Esophagus squamous epithelium (tissue), 4 donors: ENCODE measurements at regions not wholly inside any gene's neighbourhood (a gene's known extent, or its start where the extent isn't known, plus 50 kb on each side); places are given as distances from the start of the nearest gene placed in this dataset.

Experiments
- POLR2A ChIP-seq, 4 donors: fragments of 450-650 bp; IDR thresholded peaks; one replicate each; pipeline ENCODE4 v1.6.1; 2017; ENCODE audit warnings: antibody characterized with exemption in 4 of 4, mild to moderate bottlenecking in 4 of 4, moderate library complexity in 3 of 4
- TF ChIP-seq, protein P1 (sequence below), 6 experiments: fragments of 450-650 bp in 4 of 6; fragments of 200-600 bp in 2 of 6; sonication (generic) in 2 of 6; IDR thresholded peaks; one replicate each; pipeline ENCODE4 v1.5.1; 2016 to 2019; ENCODE audit warnings: antibody characterized with exemption in 6 of 6, mild to moderate bottlenecking in 4 of 6, moderate library complexity in 4 of 6

- TF ChIP-seq POLR2A (IDR thresholded peaks at IDR 0.05): no peak
- TF ChIP-seq, protein P1, sequence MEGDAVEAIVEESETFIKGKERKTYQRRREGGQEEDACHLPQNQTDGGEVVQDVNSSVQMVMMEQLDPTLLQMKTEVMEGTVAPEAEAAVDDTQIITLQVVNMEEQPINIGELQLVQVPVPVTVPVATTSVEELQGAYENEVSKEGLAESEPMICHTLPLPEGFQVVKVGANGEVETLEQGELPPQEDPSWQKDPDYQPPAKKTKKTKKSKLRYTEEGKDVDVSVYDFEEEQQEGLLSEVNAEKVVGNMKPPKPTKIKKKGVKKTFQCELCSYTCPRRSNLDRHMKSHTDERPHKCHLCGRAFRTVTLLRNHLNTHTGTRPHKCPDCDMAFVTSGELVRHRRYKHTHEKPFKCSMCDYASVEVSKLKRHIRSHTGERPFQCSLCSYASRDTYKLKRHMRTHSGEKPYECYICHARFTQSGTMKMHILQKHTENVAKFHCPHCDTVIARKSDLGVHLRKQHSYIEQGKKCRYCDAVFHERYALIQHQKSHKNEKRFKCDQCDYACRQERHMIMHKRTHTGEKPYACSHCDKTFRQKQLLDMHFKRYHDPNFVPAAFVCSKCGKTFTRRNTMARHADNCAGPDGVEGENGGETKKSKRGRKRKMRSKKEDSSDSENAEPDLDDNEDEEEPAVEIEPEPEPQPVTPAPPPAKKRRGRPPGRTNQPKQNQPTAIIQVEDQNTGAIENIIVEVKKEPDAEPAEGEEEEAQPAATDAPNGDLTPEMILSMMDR (IDR thresholded peaks at IDR 0.05): no peak
Observed at GRCh38 chr4:34193451-34194154, 2050.7 kb downstream of the ARAP2 start.
